ENCODE measurements at regions not wholly inside any gene's neighbourhood (a gene's known extent, or its start where the extent isn't known, plus 50 kb on each side); places are given as distances from the start of the nearest gene placed in this dataset.

DNA sequence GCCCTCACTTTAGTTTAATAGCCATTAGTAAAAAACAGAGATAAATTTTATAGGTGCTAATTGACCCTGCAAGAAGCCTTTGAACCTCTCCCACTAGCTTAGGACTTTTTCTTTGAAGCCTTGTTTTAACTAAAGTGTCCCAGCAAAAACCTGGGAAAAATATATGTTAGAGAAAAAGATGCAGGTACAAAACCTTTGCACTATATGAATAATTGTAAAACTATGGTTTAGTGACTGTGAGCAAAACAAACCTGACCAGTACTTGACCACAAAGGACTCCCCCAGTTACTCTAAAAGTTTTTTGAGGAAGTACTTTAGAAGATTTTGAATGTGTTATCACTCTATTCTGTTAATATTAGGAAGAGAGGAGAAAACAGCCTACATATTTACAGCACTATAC lies 123.3 kb upstream of the TP63 start:
- Histone ChIP-seq H3K27me3 (ENCODE audit: control insufficient read depth, insufficient read depth, low read length) (no peaks in the 10 kb centered on the region), H2AFZ (ENCODE audit: low read length) (no peak overlapping the region), H3K4me3 (replicated peaks in 1 of 4; ENCODE audit: control extremely low read depth in 1 of 4, insufficient read depth in 1 of 4, low read depth in 3 of 4, low read length in 4 of 4) (no peak overlapping the region), H3K9me3 (ENCODE audit: control insufficient read depth, insufficient read depth, low read depth, low read length) (no peaks in the 10 kb centered on the region), H3K4me1 (ENCODE audit: control insufficient read depth, extremely low read depth, insufficient read depth, low read length) (no peaks in the 10 kb centered on the region), H3K27ac (ENCODE audit: insufficient read depth, low read length) (no peak overlapping the region), H3K4me2 (ENCODE audit: extremely low read depth, insufficient read depth, low read length) (no peak overlapping the region), H3K79me2 (ENCODE audit: control insufficient read depth, insufficient read depth, low read length) (no peaks in the 10 kb centered on the region), H3K9ac (ENCODE audit: insufficient read depth, low read length) (no peak overlapping the region), H3K36me3 (ENCODE audit: control insufficient read depth, insufficient read depth, low read length) (no peaks in the 10 kb centered on the region), H4K20me1 (ENCODE audit: control insufficient read depth, extremely low read depth, insufficient read depth, low read length) (no peaks in the 10 kb centered on the region)
- DNase-seq (ENCODE audit: low read depth in 2 of 2) = no peak
- no peak for TF ChIP-seq EZH2 (IDR thresholded peaks at IDR 0.05; ENCODE audit: low read length, missing control alignments)
- TF ChIP-seq, protein P1, sequence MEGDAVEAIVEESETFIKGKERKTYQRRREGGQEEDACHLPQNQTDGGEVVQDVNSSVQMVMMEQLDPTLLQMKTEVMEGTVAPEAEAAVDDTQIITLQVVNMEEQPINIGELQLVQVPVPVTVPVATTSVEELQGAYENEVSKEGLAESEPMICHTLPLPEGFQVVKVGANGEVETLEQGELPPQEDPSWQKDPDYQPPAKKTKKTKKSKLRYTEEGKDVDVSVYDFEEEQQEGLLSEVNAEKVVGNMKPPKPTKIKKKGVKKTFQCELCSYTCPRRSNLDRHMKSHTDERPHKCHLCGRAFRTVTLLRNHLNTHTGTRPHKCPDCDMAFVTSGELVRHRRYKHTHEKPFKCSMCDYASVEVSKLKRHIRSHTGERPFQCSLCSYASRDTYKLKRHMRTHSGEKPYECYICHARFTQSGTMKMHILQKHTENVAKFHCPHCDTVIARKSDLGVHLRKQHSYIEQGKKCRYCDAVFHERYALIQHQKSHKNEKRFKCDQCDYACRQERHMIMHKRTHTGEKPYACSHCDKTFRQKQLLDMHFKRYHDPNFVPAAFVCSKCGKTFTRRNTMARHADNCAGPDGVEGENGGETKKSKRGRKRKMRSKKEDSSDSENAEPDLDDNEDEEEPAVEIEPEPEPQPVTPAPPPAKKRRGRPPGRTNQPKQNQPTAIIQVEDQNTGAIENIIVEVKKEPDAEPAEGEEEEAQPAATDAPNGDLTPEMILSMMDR (conservative IDR thresholded peaks at IDR 0.05 in 1 of 2, IDR thresholded peaks at IDR 0.05 in 1 of 2; ENCODE audit: low read depth in 1 of 2, low read length in 2 of 2) = no peak

DNA sequence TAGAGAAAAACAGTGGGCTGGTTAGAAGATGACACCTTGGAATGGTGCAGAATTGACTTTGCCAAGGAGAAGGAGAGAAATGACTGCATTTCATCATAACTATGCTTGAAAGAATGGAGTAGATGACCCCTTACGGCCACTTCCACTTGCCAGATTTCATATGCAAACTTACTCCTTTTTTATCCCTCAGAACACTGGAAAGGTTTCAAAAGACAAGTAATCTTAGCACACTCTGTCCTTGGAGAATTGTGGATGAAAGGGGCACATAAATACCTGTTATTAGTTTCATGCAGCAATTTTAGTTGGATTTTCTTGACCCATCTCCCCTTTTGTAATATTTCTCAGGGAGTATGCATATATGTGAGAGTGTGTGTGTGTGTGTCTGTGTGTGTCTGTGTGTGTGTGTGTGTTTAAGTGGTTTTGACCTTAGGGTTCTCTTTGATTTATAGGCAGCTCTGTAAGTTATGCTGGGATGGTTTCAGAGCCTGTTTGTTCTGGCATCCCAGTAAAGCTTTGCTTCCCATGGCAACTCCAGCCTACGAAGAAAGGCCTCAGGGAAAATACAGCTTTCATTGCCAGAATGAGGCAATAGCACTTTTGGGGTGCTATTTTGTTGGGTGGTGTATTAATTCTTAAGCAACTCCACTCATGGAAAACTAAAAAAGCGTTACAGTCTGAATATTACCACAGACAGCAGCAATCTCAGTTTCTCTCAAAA lies 122.2 kb upstream of the TP63 start:
- Histone ChIP-seq H3K27ac (ENCODE audit: insufficient read depth, low read length) (no peak overlapping the region), H4K20me1 (ENCODE audit: control insufficient read depth, extremely low read depth, insufficient read depth, low read length) (no peaks in the 10 kb centered on the region), H3K9me3 (ENCODE audit: control insufficient read depth, insufficient read depth, low read depth, low read length) (no peaks in the 10 kb centered on the region), H3K9ac (ENCODE audit: insufficient read depth, low read length) (no peak overlapping the region), H3K4me2 (ENCODE audit: extremely low read depth, insufficient read depth, low read length) (no peak overlapping the region), H3K36me3 (ENCODE audit: control insufficient read depth, insufficient read depth, low read length) (no peaks in the 10 kb centered on the region), H3K4me1 (ENCODE audit: control insufficient read depth, extremely low read depth, insufficient read depth, low read length) (no peaks in the 10 kb centered on the region), H2AFZ (ENCODE audit: low read length) (no peak overlapping the region), H3K27me3 (ENCODE audit: control insufficient read depth, insufficient read depth, low read length) (no peaks in the 10 kb centered on the region), H3K4me3 (replicated peaks in 1 of 4; ENCODE audit: control extremely low read depth in 1 of 4, insufficient read depth in 1 of 4, low read depth in 3 of 4, low read length in 4 of 4) (no peak overlapping the region), H3K79me2 (ENCODE audit: control insufficient read depth, insufficient read depth, low read length) (no peaks in the 10 kb centered on the region)
- no peak for TF ChIP-seq EZH2 (IDR thresholded peaks at IDR 0.05; ENCODE audit: low read length, missing control alignments)
- TF ChIP-seq, protein P1 (conservative IDR thresholded peaks at IDR 0.05 in 1 of 2, IDR thresholded peaks at IDR 0.05 in 1 of 2; ENCODE audit: low read depth in 1 of 2, low read length in 2 of 2) = no peak
- no peak for DNase-seq (ENCODE audit: low read depth in 2 of 2)

DNA sequence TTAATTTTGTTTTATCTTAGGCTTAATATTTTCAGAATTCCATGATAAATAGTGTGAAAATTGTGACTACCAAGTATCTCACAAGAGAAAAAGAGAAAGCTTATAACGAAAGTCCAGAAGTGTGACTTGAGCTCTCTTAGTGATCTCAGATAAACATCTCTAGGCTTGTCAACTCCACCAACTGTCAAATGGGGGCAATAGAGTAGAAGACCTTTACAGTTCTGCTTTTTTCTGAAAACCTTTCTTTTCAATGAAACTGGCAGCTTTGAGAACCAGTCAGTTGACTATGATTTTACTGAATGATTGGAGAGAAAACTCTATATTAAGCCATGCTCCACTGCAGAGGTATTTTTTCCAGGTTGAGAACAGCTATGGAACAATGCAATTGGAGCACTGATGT lies 119.2 kb upstream of the TP63 start:
- no peak overlapping the region for H2AFZ ChIP-seq (ENCODE audit: low read length)
- no peak overlapping the region for H3K4me2 ChIP-seq (ENCODE audit: extremely low read depth, insufficient read depth, low read length)
- no peaks in the 10 kb centered on the region for H3K9me3 ChIP-seq (ENCODE audit: control insufficient read depth, insufficient read depth, low read depth, low read length)
- no peak overlapping the region for H3K27ac ChIP-seq (ENCODE audit: insufficient read depth, low read length)
- no peaks in the 10 kb centered on the region for H3K79me2 ChIP-seq (ENCODE audit: control insufficient read depth, insufficient read depth, low read length)
- H3K36me3 ChIP-seq (ENCODE audit: control insufficient read depth, insufficient read depth, low read length) = no peaks in the 10 kb centered on the region
- H3K27me3 ChIP-seq (ENCODE audit: control insufficient read depth, insufficient read depth, low read length) = no peaks in the 10 kb centered on the region
- no peaks in the 10 kb centered on the region for H3K4me1 ChIP-seq (ENCODE audit: control insufficient read depth, extremely low read depth, insufficient read depth, low read length)
- no peak overlapping the region for H3K4me3 ChIP-seq (replicated peaks in 1 of 4; ENCODE audit: control extremely low read depth in 1 of 4, insufficient read depth in 1 of 4, low read depth in 3 of 4, low read length in 4 of 4)
- DNase-seq (ENCODE audit: low read depth in 2 of 2) = no peak
- H4K20me1 ChIP-seq (ENCODE audit: control insufficient read depth, extremely low read depth, insufficient read depth, low read length) = no peaks in the 10 kb centered on the region
- TF ChIP-seq, protein P1 (conservative IDR thresholded peaks at IDR 0.05 in 1 of 2, IDR thresholded peaks at IDR 0.05 in 1 of 2; ENCODE audit: low read depth in 1 of 2, low read length in 2 of 2) = no peak
- no peak for TF ChIP-seq EZH2 (IDR thresholded peaks at IDR 0.05; ENCODE audit: low read length, missing control alignments)
- H3K9ac ChIP-seq (ENCODE audit: insufficient read depth, low read length) = no peak overlapping the region
